PC-9 (cell line): ENCODE measurements at regions not wholly inside any gene's neighbourhood (a gene's known extent, or its start where the extent isn't known, plus 50 kb on each side); places are given as distances from the start of the nearest gene placed in this dataset.

Experiments
- CTCF ChIP-seq: fragments of 200-600 bp; sonication (generic); conservative IDR thresholded peaks from 2 replicates; pipeline ENCODE4 v1.6.1; 2017; ENCODE audit warnings: mixed run types, antibody characterized with exemption, mild to moderate bottlenecking, moderate library complexity
- EZH2 ChIP-seq: fragments of 200-600 bp; sonication (generic); IDR thresholded peaks from 2 replicates; pipeline ENCODE4 v1.8.0; 2017; ENCODE audit warnings: antibody characterized with exemption, low read depth

- TF ChIP-seq EZH2: no peak
- TF ChIP-seq CTCF: no peak
These were observed 963.4 kb upstream of the SEMA6D start for GRCh38 chr15:46753946-46754345.
